Liver (tissue), 3 donors: ENCODE measurements at regions not wholly inside any gene's neighbourhood (a gene's known extent, or its start where the extent isn't known, plus 50 kb on each side); places are given as distances from the start of the nearest gene placed in this dataset.

Experiments used
- EGR1 ChIP-seq, 2 donors: IDR thresholded peaks; 2 replicates each; pipeline ENCODE4 v1.6.1; 2016 to 2018; ENCODE audit warnings: antibody characterized with exemption in 2 of 2, low read depth in 2 of 2
- FOXA1 ChIP-seq: IDR thresholded peaks from 2 replicates; pipeline ENCODE4 v1.6.1; 2016; ENCODE audit warnings: antibody characterized with exemption
- GABPA ChIP-seq, 2 donors: IDR thresholded peaks in 1 of 2; conservative IDR thresholded peaks in 1 of 2; 2 replicates each; pipeline ENCODE4 v1.6.1; 2016; ENCODE audit warnings: antibody characterized with exemption in 2 of 2, mild to moderate bottlenecking in 1 of 2, moderate library complexity in 1 of 2
- JUND ChIP-seq, 2 donors: IDR thresholded peaks; 2 replicates each; pipeline ENCODE4 v1.6.1; 2016; ENCODE audit warnings: antibody characterized with exemption in 2 of 2
- NR2F2 ChIP-seq: IDR thresholded peaks from 2 replicates; pipeline ENCODE4 v1.6.1; 2016; ENCODE audit warnings: antibody characterized with exemption
- RAD21 ChIP-seq, 2 donors: IDR thresholded peaks; 2 replicates each; pipeline ENCODE4 v1.6.1; 2016; ENCODE audit warnings: antibody characterized with exemption in 2 of 2, mild to moderate bottlenecking in 2 of 2
- REST ChIP-seq: IDR thresholded peaks from 2 replicates; pipeline ENCODE4 v1.6.1; 2016; ENCODE audit warnings: antibody characterized with exemption, mild to moderate bottlenecking
- TAF1 ChIP-seq: conservative IDR thresholded peaks from 2 replicates; pipeline ENCODE4 v1.6.1; 2016; ENCODE audit warnings: antibody characterized with exemption, mild to moderate bottlenecking
- YY1 ChIP-seq: IDR thresholded peaks from 2 replicates; pipeline ENCODE4 v1.6.1; 2016; ENCODE audit warnings: antibody characterized with exemption, mild to moderate bottlenecking
- TF ChIP-seq, protein P1 (sequence below): fragments of 150-350 bp; IDR thresholded peaks from 2 replicates; pipeline ENCODE4 v1.5.1; 2017; ENCODE audit warnings: improper control_type of control experiment, low read depth, low read length; ENCODE audit not compliant: missing input control
- TF ChIP-seq, protein P2 (sequence below): IDR thresholded peaks from 2 replicates; pipeline ENCODE4 v1.6.1; 2016; ENCODE audit warnings: antibody characterized with exemption
- TF ChIP-seq, protein P3 (sequence below): IDR thresholded peaks from 2 replicates; pipeline ENCODE4 v1.6.1; 2016; ENCODE audit warnings: antibody characterized with exemption
- donor health status: healthy.
- donor health status: healthy.

DNA sequence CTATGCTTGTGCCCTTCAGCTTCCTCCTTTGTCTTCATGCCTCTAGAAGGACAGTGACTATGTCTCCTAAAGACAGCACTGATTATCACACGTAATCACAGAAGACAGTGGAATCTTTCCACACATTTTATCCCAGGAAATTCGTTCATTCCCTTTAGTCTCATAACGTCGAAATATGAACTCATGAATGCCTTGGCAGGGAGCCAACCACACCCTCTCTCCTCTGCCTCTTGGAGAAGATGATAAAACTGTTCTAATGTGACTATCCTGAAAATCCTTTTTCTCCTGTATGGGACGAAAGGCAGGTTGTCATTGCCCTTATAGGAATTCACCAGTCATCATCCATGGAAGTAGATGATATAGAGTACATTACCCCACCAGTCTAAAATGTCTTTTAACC is 726.6 kb upstream of the FANCL start:
- TF ChIP-seq JUND (IDR thresholded peaks at IDR 0.05): no peak
- no peak for TF ChIP-seq YY1
- TF ChIP-seq, protein P1, sequence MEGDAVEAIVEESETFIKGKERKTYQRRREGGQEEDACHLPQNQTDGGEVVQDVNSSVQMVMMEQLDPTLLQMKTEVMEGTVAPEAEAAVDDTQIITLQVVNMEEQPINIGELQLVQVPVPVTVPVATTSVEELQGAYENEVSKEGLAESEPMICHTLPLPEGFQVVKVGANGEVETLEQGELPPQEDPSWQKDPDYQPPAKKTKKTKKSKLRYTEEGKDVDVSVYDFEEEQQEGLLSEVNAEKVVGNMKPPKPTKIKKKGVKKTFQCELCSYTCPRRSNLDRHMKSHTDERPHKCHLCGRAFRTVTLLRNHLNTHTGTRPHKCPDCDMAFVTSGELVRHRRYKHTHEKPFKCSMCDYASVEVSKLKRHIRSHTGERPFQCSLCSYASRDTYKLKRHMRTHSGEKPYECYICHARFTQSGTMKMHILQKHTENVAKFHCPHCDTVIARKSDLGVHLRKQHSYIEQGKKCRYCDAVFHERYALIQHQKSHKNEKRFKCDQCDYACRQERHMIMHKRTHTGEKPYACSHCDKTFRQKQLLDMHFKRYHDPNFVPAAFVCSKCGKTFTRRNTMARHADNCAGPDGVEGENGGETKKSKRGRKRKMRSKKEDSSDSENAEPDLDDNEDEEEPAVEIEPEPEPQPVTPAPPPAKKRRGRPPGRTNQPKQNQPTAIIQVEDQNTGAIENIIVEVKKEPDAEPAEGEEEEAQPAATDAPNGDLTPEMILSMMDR: no peak
- TF ChIP-seq REST: no peak
- no peak for TF ChIP-seq EGR1 (IDR thresholded peaks at IDR 0.05; ENCODE audit: low read depth in 2 of 2)
- TF ChIP-seq, protein P2, sequence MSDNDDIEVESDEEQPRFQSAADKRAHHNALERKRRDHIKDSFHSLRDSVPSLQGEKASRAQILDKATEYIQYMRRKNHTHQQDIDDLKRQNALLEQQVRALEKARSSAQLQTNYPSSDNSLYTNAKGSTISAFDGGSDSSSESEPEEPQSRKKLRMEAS: no peak
- no peak for TF ChIP-seq RAD21 (IDR thresholded peaks at IDR 0.05)
- TF ChIP-seq NR2F2: no peak
- no peak for TF ChIP-seq GABPA (IDR thresholded peaks at IDR 0.05 in 1 of 2, conservative IDR thresholded peaks at IDR 0.05 in 1 of 2)
- TF ChIP-seq TAF1: no peak
- TF ChIP-seq, protein P3, sequence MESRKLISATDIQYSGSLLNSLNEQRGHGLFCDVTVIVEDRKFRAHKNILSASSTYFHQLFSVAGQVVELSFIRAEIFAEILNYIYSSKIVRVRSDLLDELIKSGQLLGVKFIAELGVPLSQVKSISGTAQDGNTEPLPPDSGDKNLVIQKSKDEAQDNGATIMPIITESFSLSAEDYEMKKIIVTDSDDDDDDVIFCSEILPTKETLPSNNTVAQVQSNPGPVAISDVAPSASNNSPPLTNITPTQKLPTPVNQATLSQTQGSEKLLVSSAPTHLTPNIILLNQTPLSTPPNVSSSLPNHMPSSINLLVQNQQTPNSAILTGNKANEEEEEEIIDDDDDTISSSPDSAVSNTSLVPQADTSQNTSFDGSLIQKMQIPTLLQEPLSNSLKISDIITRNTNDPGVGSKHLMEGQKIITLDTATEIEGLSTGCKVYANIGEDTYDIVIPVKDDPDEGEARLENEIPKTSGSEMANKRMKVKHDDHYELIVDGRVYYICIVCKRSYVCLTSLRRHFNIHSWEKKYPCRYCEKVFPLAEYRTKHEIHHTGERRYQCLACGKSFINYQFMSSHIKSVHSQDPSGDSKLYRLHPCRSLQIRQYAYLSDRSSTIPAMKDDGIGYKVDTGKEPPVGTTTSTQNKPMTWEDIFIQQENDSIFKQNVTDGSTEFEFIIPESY: no peak
- TF ChIP-seq FOXA1: no peak
